Peyer's patch (tissue), 4 donors: ENCODE measurements at regions not wholly inside any gene's neighbourhood (a gene's known extent, or its start where the extent isn't known, plus 50 kb on each side); places are given as distances from the start of the nearest gene placed in this dataset.

Source experiments
- DNase-seq, 3 donors: peaks; one replicate each; pipeline ENCODE4 v3.0.0-alpha.2; 2017 to 2019
- H3K27ac ChIP-seq, 4 donors: fragments of 200-600 bp; sonication (generic); one replicate each; pipeline ENCODE4 v1.5.1; 2016 to 2019
- H3K27me3 ChIP-seq, 2 donors: fragments of 200-600 bp; sonication (generic); one replicate each; pipeline ENCODE4 v1.5.1; 2019
- H3K36me3 ChIP-seq, 3 donors: fragments of 200-600 bp; sonication (generic); one replicate each; pipeline ENCODE4 v1.5.1; 2016 to 2019
- H3K4me1 ChIP-seq, 4 donors: fragments of 200-600 bp; sonication (generic); one replicate each; pipeline ENCODE4 v1.5.1; 2016 to 2019
- H3K4me3 ChIP-seq, 4 donors: fragments of 200-600 bp; sonication (generic); 1 replicate in 3 of 4; 2 replicates in 1 of 4; pipeline ENCODE4 v1.5.1; 2016 to 2019; ENCODE audit warnings: mild to moderate bottlenecking in 1 of 4
- H3K9me3 ChIP-seq, 4 donors: fragments of 200-600 bp; sonication (generic); one replicate each; pipeline ENCODE4 v1.5.1; 2016 to 2019; ENCODE audit warnings: mild to moderate bottlenecking in 1 of 4
- CTCF ChIP-seq, 6 experiments: fragments of 450-650 bp in 4 of 6; fragments of 200-600 bp in 2 of 6; sonication (generic) in 1 of 6; IDR thresholded peaks; one replicate each; pipeline ENCODE4 v1.5.1; 2017 to 2019; ENCODE audit warnings: antibody characterized with exemption in 6 of 6, mild to moderate bottlenecking in 3 of 6, moderate library complexity in 1 of 6
- POLR2A ChIP-seq, 2 donors: fragments of 450-650 bp; IDR thresholded peaks; one replicate each; pipeline ENCODE4 v1.5.1; 2017; ENCODE audit warnings: antibody characterized with exemption in 2 of 2, mild to moderate bottlenecking in 2 of 2, moderate library complexity in 2 of 2

GRCh38 chr11:28922386-28922981 is 814.3 kb downstream of the METTL15 start:
- no peak overlapping the region for H3K4me3 ChIP-seq
- no peaks in the 10 kb centered on the region for H3K4me1 ChIP-seq
- no peak overlapping the region for H3K27ac ChIP-seq
- DNase-seq = no peak
- no peaks in the 10 kb centered on the region for H3K9me3 ChIP-seq
- H3K27me3 ChIP-seq = no peaks in the 10 kb centered on the region
- no peak for TF ChIP-seq CTCF (IDR thresholded peaks at IDR 0.05)
- TF ChIP-seq POLR2A (IDR thresholded peaks at IDR 0.05) = no peak
- no peaks in the 10 kb centered on the region for H3K36me3 ChIP-seq

GRCh38 chr11:28919194-28919593 is 811.0 kb downstream of the METTL15 start:
- no peak for TF ChIP-seq POLR2A (IDR thresholded peaks at IDR 0.05)
- TF ChIP-seq CTCF (IDR thresholded peaks at IDR 0.05) = no peak
- Histone ChIP-seq H3K27ac (no peak overlapping the region), H3K36me3 (no peaks in the 10 kb centered on the region), H3K4me3 (no peak overlapping the region), H3K9me3 (no peaks in the 10 kb centered on the region), H3K27me3 (no peaks in the 10 kb centered on the region), H3K4me1 (no peaks in the 10 kb centered on the region)
- DNase-seq = no peak

- Histone ChIP-seq H3K4me1 (no peaks in the 10 kb centered on the region), H3K4me3 (no peak overlapping the region), H3K27me3 (no peaks in the 10 kb centered on the region), H3K36me3 (no peaks in the 10 kb centered on the region), H3K9me3 (no peaks in the 10 kb centered on the region), H3K27ac (no peak overlapping the region)
- no peak for TF ChIP-seq POLR2A (IDR thresholded peaks at IDR 0.05)
- no peak for TF ChIP-seq CTCF (IDR thresholded peaks at IDR 0.05)
- DNase-seq = no peak
Observed at GRCh38 chr11:28913883-28914282, 805.7 kb downstream of the METTL15 start.

- Histone ChIP-seq H3K27me3 (no peaks in the 10 kb centered on the region), H3K4me1 (no peaks in the 10 kb centered on the region), H3K4me3 (no peak overlapping the region), H3K9me3 (no peaks in the 10 kb centered on the region), H3K36me3 (no peaks in the 10 kb centered on the region), H3K27ac (no peak overlapping the region)
- no peak for TF ChIP-seq CTCF (IDR thresholded peaks at IDR 0.05)
- no peak for TF ChIP-seq POLR2A (IDR thresholded peaks at IDR 0.05)
- no peak for DNase-seq
Observed at GRCh38 chr11:28911829-28912228, 803.6 kb downstream of the METTL15 start.

GRCh38 chr11:28910926-28911325 is 802.7 kb downstream of the METTL15 start:
- H3K9me3 ChIP-seq = no peaks in the 10 kb centered on the region
- TF ChIP-seq POLR2A (IDR thresholded peaks at IDR 0.05) (no peak), CTCF (IDR thresholded peaks at IDR 0.05) (no peak)
- no peak overlapping the region for H3K27ac ChIP-seq
- DNase-seq = no peak
- H3K27me3 ChIP-seq = no peaks in the 10 kb centered on the region
- no peaks in the 10 kb centered on the region for H3K4me1 ChIP-seq
- H3K4me3 ChIP-seq = no peak overlapping the region
- H3K36me3 ChIP-seq = no peaks in the 10 kb centered on the region

- no peak for DNase-seq
Observed at GRCh38 chr11:28903716-28904115, 795.5 kb downstream of the METTL15 start.

More at GRCh38 chr11:28903716-28904115, 795.5 kb downstream of the METTL15 start:
- no peaks in the 10 kb centered on the region for H3K27me3 ChIP-seq
- no peaks in the 10 kb centered on the region for H3K4me1 ChIP-seq
- H3K27ac ChIP-seq = no peak overlapping the region
- H3K36me3 ChIP-seq = no peaks in the 10 kb centered on the region
- H3K9me3 ChIP-seq = no peaks in the 10 kb centered on the region
- H3K4me3 ChIP-seq = no peak overlapping the region
- TF ChIP-seq POLR2A (IDR thresholded peaks at IDR 0.05) (no peak), CTCF (IDR thresholded peaks at IDR 0.05) (no peak)
